ENCODE measurements at regions not wholly inside any gene's neighbourhood (a gene's known extent, or its start where the extent isn't known, plus 50 kb on each side); places are given as distances from the start of the nearest gene placed in this dataset.
A peak's percentile ranks its signal among the peaks of the same experiment; 100 is the strongest.
"Not testable (repeated sequence)": the region's sequence is repeated elsewhere in the genome, so short reads cannot be mapped to it uniquely, and the experiment has no call there.

GRCh38 chr15:66865622-66866611 is 163.9 kb downstream of the SMAD6 start:
- peak; percentile 86 for DNase-seq

- DNase-seq, result peak; percentile 67
These were observed 164.6 kb downstream of the SMAD6 start for GRCh38 chr15:66866656-66867055.

- no peak for DNase-seq
These were observed 166.9 kb downstream of the SMAD6 start for GRCh38 chr15:66868918-66869317.

- no peak for DNase-seq
These were observed 168.9 kb downstream of the SMAD6 start for GRCh38 chr15:66870880-66871388.

GRCh38 chr15:66872405-66872804 is 170.4 kb downstream of the SMAD6 start:
- no peak for DNase-seq

- DNase-seq, result not testable (repeated sequence)
These were observed 171.3 kb downstream of the SMAD6 start for GRCh38 chr15:66873331-66873730.

GRCh38 chr15:66873856-66874255 is 171.8 kb downstream of the SMAD6 start:
- no peak for DNase-seq

GRCh38 chr15:66875588-66876420 is 173.8 kb downstream of the SMAD6 start:
- no peak for DNase-seq

GRCh38 chr15:66876421-66876730 is 174.3 kb downstream of the SMAD6 start:
- no peak for DNase-seq

- no peak for DNase-seq
These were observed 174.9 kb downstream of the SMAD6 start for GRCh38 chr15:66876731-66877476.

- DNase-seq, result no peak
These were observed 175.6 kb downstream of the SMAD6 start for GRCh38 chr15:66877477-66878271.

- no peak for DNase-seq
These were observed 176.7 kb downstream of the SMAD6 start for GRCh38 chr15:66878761-66879160.

- no peak for DNase-seq
These were observed 177.7 kb downstream of the SMAD6 start for GRCh38 chr15:66879531-66880368.

- DNase-seq, result no peak
These were observed 178.5 kb downstream of the SMAD6 start for GRCh38 chr15:66880380-66881155.

GRCh38 chr15:66881173-66881905 is 179.3 kb downstream of the SMAD6 start:
- no peak for DNase-seq

GRCh38 chr15:66882251-66883020 is 180.4 kb downstream of the SMAD6 start:
- DNase-seq, result no peak

GRCh38 chr15:66883284-66883911 is 181.4 kb downstream of the SMAD6 start:
- DNase-seq, result no peak

- no peak for DNase-seq
These were observed 181.2 kb upstream of the SMAD3 start for GRCh38 chr15:66884115-66884622.
